Ishikawa (cell line): ENCODE measurements at regions not wholly inside any gene's neighbourhood (a gene's known extent, or its start where the extent isn't known, plus 50 kb on each side); places are given as distances from the start of the nearest gene placed in this dataset.

Experiments
- CEBPB ChIP-seq: IDR thresholded peaks from 2 replicates; pipeline ENCODE4 v1.6.1; 2012
- CREB1 ChIP-seq: IDR thresholded peaks from 2 replicates; pipeline ENCODE4 v1.6.1; 2012; ENCODE audit warnings: low read depth
- EGR1 ChIP-seq: IDR thresholded peaks from 2 replicates; pipeline ENCODE4 v1.6.1; 2012
- EP300 ChIP-seq: IDR thresholded peaks from 2 replicates; pipeline ENCODE4 v1.6.1; 2012; ENCODE audit warnings: borderline replicate concordance
- MAX ChIP-seq: IDR thresholded peaks from 2 replicates; pipeline ENCODE4 v1.6.1; 2012
- RAD21 ChIP-seq: IDR thresholded peaks from 2 replicates; pipeline ENCODE4 v1.6.1; 2012; ENCODE audit warnings: low read depth
- REST ChIP-seq: IDR thresholded peaks from 2 replicates; pipeline ENCODE4 v1.6.1; 2012; ENCODE audit warnings: low read depth, mild to moderate bottlenecking
- TAF1 ChIP-seq: IDR thresholded peaks from 2 replicates; pipeline ENCODE4 v1.6.1; 2012; ENCODE audit warnings: low read depth, mild to moderate bottlenecking
- USF1 ChIP-seq: IDR thresholded peaks from 2 replicates; pipeline ENCODE4 v1.6.1; 2012
- YY1 ChIP-seq: IDR thresholded peaks from 2 replicates; pipeline ENCODE4 v1.6.1; 2012; ENCODE audit warnings: low read depth
- ZBTB7A ChIP-seq: IDR thresholded peaks from 2 replicates; pipeline ENCODE4 v1.6.1; 2012; ENCODE audit warnings: low read depth

- TF ChIP-seq EP300 = no peak
- no peak for TF ChIP-seq MAX
- TF ChIP-seq TAF1 = no peak
- no peak for TF ChIP-seq EGR1
- TF ChIP-seq REST = no peak
- no peak for TF ChIP-seq RAD21
- no peak for TF ChIP-seq CREB1
- no peak for TF ChIP-seq USF1
- no peak for TF ChIP-seq CEBPB
- no peak for TF ChIP-seq ZBTB7A
- no peak for TF ChIP-seq YY1
These were observed 96.7 kb upstream of the ALDH1B1 start for GRCh38 chr9:38295764-38296163.
